ENCODE measurements at regions not wholly inside any gene's neighbourhood (a gene's known extent, or its start where the extent isn't known, plus 50 kb on each side); places are given as distances from the start of the nearest gene placed in this dataset.

DNA sequence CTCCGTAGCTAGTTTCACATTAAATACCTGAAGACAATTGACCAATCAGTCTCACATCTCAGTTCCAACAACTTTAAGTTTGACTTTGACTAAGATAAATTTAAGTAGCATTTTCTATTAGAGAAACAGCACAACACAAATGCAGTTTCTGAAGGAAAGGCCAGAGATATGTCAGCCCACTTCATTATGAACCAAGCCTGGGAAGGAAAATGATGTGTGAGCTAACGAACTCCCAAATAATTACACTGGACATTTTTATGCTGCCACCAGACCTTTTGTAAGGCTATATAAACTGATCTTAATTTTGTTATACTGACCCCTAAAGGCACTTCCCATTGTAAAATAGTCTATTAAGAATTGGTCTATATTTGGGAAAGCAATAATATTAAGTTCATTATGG is 57.9 kb upstream of the DACH1 start:
- Histone ChIP-seq H3F3A (ENCODE audit: insufficient read depth, low read length) (no peaks in the 10 kb centered on the region), H3K9me3 (ENCODE audit: low read length) (no peaks in the 10 kb centered on the region), H3K4me3 (ENCODE audit: low read depth, low read length, poor library complexity, severe bottlenecking) (no peak overlapping the region), H4K20me1 (ENCODE audit: insufficient read depth, low read length) (no peaks in the 10 kb centered on the region), H3K79me2 (ENCODE audit: insufficient read depth, low read length) (no peaks in the 10 kb centered on the region), H3K9ac (ENCODE audit: low read length) (no peak overlapping the region), H3K36me3 (ENCODE audit: insufficient read depth, low read length) (no peaks in the 10 kb centered on the region), H3K4me2 (ENCODE audit: low read length) (no peak overlapping the region), H3K9me2 (ENCODE audit: low read depth, low read length) (no peaks in the 10 kb centered on the region), H3K4me1 (ENCODE audit: insufficient read depth, low read length, severe bottlenecking) (no peaks in the 10 kb centered on the region), H3K27ac (ENCODE audit: low read depth, low read length, poor library complexity, severe bottlenecking) (no peak overlapping the region), H3K27me3 (ENCODE audit: insufficient read depth, low read length) (no peaks in the 10 kb centered on the region), H2AFZ (ENCODE audit: low read length) (no peak overlapping the region)
- TF ChIP-seq CTCF (IDR thresholded peaks at IDR 0.05; ENCODE audit: low read length) = no peak
- no peak for TF ChIP-seq EZH2 (IDR thresholded peaks at IDR 0.05; ENCODE audit: borderline replicate concordance, low read length)

DNA sequence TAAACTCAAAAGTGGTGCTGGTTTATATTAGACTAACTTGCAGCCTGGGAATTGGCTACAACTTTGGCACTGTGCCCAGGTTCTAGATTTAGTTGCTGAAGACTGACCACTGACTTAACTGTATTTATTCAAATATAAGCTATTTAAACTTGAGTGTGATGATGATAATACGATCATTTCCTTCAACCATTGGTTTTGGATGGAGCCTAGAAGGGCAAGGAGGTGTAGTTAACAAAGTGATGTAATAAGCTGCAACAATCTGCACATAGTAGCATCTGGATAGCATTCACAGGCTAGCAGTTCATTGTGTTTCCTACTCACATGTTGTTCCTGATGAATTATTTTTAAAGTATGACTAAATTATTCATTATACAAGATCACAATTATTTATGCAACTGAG is 55.2 kb upstream of the DACH1 start:
- Histone ChIP-seq H3K27ac (ENCODE audit: low read depth, low read length, poor library complexity, severe bottlenecking) (no peak overlapping the region), H3K4me3 (ENCODE audit: low read depth, low read length, poor library complexity, severe bottlenecking) (no peak overlapping the region), H3K4me2 (ENCODE audit: low read length) (no peak overlapping the region), H3F3A (ENCODE audit: insufficient read depth, low read length) (no peaks in the 10 kb centered on the region), H3K9ac (ENCODE audit: low read length) (no peak overlapping the region), H3K4me1 (ENCODE audit: insufficient read depth, low read length, severe bottlenecking) (no peaks in the 10 kb centered on the region), H3K79me2 (ENCODE audit: insufficient read depth, low read length) (no peaks in the 10 kb centered on the region), H3K9me2 (ENCODE audit: low read depth, low read length) (no peaks in the 10 kb centered on the region), H2AFZ (ENCODE audit: low read length) (no peak overlapping the region), H3K36me3 (ENCODE audit: insufficient read depth, low read length) (no peaks in the 10 kb centered on the region), H3K27me3 (ENCODE audit: insufficient read depth, low read length) (no peaks in the 10 kb centered on the region), H3K9me3 (ENCODE audit: low read length) (no peaks in the 10 kb centered on the region), H4K20me1 (ENCODE audit: insufficient read depth, low read length) (no peaks in the 10 kb centered on the region)
- TF ChIP-seq EZH2 (IDR thresholded peaks at IDR 0.05; ENCODE audit: borderline replicate concordance, low read length) (no peak), CTCF (IDR thresholded peaks at IDR 0.05; ENCODE audit: low read length) (no peak)

All from OCI-LY1 (cell line).